ENCODE measurements at regions not wholly inside any gene's neighbourhood (a gene's known extent, or its start where the extent isn't known, plus 50 kb on each side); places are given as distances from the start of the nearest gene placed in this dataset.
"Not testable (repeated sequence)": the region's sequence is repeated elsewhere in the genome, so short reads cannot be mapped to it uniquely, and the experiment has no call there.

DNA sequence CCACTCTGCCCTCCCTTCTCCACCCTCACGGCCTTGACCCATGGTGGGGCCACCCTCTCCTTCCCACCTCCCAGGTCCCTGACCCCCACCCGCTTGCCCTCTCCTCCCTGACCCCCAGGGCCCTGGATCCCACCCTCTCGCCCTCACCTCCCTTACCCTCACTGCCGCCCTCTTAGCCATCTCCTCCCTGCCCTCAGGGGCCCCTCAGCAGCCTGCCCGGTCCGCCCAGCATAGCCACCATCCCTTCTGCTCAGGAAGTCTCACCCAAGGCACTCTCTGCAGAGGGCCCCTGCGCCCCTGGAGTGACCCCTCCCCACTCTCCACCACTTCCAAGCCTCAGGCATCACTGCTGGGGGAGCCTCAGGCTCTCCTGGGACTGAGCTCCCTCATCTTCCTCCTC lies 66.3 kb downstream of the MRPL36 start:
- DNase-seq (ENCODE audit: extremely low spot score, unreplicated experiment) = peak; percentile 70
- H3K36me3 Mint-ChIP-seq (ENCODE audit: unreplicated experiment) = no peaks in the 10 kb centered on the region
- no peak overlapping the region for H3K27ac Mint-ChIP-seq (ENCODE audit: unreplicated experiment)
- no peaks in the 10 kb centered on the region for H3K27me3 Mint-ChIP-seq (ENCODE audit: unreplicated experiment)
- no peaks in the 10 kb centered on the region for H3K4me1 Mint-ChIP-seq (ENCODE audit: unreplicated experiment)
- no peaks in the 10 kb centered on the region for H3K9me3 Mint-ChIP-seq (ENCODE audit: unreplicated experiment)
- TF ChIP-seq, protein P1, sequence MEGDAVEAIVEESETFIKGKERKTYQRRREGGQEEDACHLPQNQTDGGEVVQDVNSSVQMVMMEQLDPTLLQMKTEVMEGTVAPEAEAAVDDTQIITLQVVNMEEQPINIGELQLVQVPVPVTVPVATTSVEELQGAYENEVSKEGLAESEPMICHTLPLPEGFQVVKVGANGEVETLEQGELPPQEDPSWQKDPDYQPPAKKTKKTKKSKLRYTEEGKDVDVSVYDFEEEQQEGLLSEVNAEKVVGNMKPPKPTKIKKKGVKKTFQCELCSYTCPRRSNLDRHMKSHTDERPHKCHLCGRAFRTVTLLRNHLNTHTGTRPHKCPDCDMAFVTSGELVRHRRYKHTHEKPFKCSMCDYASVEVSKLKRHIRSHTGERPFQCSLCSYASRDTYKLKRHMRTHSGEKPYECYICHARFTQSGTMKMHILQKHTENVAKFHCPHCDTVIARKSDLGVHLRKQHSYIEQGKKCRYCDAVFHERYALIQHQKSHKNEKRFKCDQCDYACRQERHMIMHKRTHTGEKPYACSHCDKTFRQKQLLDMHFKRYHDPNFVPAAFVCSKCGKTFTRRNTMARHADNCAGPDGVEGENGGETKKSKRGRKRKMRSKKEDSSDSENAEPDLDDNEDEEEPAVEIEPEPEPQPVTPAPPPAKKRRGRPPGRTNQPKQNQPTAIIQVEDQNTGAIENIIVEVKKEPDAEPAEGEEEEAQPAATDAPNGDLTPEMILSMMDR (IDR thresholded peaks at IDR 0.05) = no peak
- H3K4me3 Mint-ChIP-seq (ENCODE audit: unreplicated experiment) = no peak overlapping the region

DNA sequence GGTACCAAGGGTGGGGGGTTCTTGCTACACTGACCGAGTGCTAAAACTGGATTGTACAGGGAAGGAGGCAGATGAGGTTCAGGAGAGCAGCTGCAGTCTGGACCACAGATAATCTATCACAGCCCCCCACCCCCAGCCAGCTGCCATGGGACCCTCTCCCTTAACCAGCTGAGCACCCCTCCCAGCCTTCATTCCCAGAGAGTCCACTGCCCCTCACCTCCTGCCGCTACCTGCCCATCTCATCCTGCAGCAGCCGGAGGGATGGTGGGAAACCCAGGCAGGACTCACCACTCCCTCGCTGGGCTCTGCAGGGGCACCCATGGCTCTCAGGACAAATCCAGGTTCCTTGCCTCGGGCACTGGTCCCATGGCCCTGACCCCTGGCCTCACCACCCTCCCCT lies 66.7 kb downstream of the MRPL36 start:
- H3K27ac Mint-ChIP-seq (ENCODE audit: unreplicated experiment) = no peak overlapping the region
- H3K9me3 Mint-ChIP-seq (ENCODE audit: unreplicated experiment) = no peaks in the 10 kb centered on the region
- TF ChIP-seq, protein P1 (IDR thresholded peaks at IDR 0.05) = no peak
- DNase-seq (ENCODE audit: extremely low spot score, unreplicated experiment) = no peak
- no peaks in the 10 kb centered on the region for H3K27me3 Mint-ChIP-seq (ENCODE audit: unreplicated experiment)
- H3K36me3 Mint-ChIP-seq (ENCODE audit: unreplicated experiment) = no peaks in the 10 kb centered on the region
- H3K4me1 Mint-ChIP-seq (ENCODE audit: unreplicated experiment) = no peaks in the 10 kb centered on the region
- H3K4me3 Mint-ChIP-seq (ENCODE audit: unreplicated experiment) = no peak overlapping the region

DNA sequence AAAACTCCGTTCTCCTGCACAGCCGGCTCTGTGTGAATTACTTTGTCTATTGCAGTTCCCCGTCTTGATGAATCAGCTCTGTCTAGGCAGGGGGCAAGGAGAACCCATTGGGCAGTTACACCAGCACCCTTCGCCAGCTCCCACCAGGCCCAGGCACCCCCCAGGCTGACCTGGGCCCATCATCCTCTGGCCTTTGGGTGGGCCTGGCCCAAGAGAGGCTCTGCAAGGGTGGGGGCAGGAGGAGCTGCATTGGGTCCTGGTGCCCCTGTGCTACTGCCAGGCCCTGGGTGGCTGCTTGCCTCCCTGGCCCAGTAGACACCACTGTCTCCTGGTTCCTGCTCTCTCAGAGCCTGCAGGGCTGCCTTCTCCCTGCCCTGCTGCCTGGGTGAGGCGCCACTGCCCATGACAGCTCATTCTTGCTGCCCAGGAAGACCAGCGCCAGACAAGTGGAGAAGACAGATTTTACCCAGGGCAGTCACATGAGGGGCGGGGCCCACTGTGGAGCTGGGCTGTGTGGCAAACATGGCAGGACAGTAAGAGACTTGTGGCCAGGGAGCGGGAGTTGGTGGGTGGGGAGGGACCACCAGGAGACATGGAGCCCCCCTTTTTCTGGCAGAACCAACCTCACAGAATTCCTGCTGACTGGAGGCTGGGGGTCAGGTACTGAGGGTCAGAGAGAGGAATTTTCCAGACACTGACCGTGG lies 67.2 kb downstream of the MRPL36 start:
- H3K36me3 Mint-ChIP-seq (ENCODE audit: unreplicated experiment) = no peaks in the 10 kb centered on the region
- H3K9me3 Mint-ChIP-seq (ENCODE audit: unreplicated experiment) = no peaks in the 10 kb centered on the region
- TF ChIP-seq, protein P1 (IDR thresholded peaks at IDR 0.05) = no peak
- no peak overlapping the region for H3K27ac Mint-ChIP-seq (ENCODE audit: unreplicated experiment)
- no peaks in the 10 kb centered on the region for H3K27me3 Mint-ChIP-seq (ENCODE audit: unreplicated experiment)
- no peaks in the 10 kb centered on the region for H3K4me1 Mint-ChIP-seq (ENCODE audit: unreplicated experiment)
- peak; percentile 80 for DNase-seq (ENCODE audit: extremely low spot score, unreplicated experiment)
- H3K4me3 Mint-ChIP-seq (ENCODE audit: unreplicated experiment) = no peak overlapping the region

DNA sequence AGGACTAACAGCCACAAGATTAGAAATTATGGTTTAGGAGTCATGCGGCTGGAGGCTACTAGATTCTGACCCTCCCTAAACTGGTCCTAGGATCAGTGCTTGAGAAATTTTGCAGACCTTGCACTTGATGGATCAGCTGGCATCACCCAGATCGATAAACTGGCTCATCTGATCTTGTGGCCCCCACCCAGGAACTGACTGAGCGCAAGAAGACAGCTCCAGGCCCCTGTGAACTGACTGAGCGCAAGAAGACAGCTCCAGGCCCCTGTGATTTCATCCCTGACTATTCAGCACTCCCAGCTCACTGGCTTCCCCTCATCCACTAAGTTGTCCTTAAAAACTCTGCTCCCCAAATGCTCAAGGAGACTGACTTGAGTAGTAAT lies 67.8 kb downstream of the MRPL36 start:
- not testable (repeated sequence) for DNase-seq (ENCODE audit: extremely low spot score, unreplicated experiment); H3K4me3 Mint-ChIP-seq (ENCODE audit: unreplicated experiment); H3K36me3 Mint-ChIP-seq (ENCODE audit: unreplicated experiment); H3K9me3 Mint-ChIP-seq (ENCODE audit: unreplicated experiment); H3K27ac Mint-ChIP-seq (ENCODE audit: unreplicated experiment); H3K4me1 Mint-ChIP-seq (ENCODE audit: unreplicated experiment); H3K27me3 Mint-ChIP-seq (ENCODE audit: unreplicated experiment)

DNA sequence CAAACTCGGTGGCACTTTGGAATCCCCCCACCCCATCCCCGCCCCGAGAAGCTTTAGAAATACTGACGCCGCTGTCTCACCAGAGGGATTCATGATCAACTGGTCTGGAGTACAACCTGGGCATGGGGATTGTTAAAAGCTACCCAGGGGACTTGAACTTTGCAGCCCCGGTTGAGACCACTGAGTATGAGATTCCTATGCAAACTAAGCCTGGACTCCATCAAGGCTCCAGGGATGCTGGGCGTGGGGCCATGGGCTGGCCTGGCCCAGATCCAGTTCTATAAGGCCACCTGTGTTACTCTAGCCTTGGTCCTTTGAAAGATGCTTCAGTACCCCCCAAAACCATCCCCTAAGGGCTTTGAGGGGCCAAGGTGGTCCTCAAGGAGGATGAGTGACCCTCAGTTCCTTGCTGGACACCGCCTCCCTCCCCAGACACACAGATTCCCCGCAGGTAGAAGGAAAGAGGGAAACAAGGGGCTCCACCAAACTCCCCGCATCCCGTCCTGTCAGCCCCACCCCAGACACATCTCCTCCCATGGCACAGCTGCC lies 68.5 kb downstream of the MRPL36 start:
- H3K36me3 Mint-ChIP-seq (ENCODE audit: unreplicated experiment) = no peaks in the 10 kb centered on the region
- peak; percentile 73 for DNase-seq (ENCODE audit: extremely low spot score, unreplicated experiment)

More for the DNA sequence above, 68.5 kb downstream of the MRPL36 start:
- H3K27me3 Mint-ChIP-seq (ENCODE audit: unreplicated experiment) = no peaks in the 10 kb centered on the region
- no peak overlapping the region for H3K4me3 Mint-ChIP-seq (ENCODE audit: unreplicated experiment)
- no peaks in the 10 kb centered on the region for H3K9me3 Mint-ChIP-seq (ENCODE audit: unreplicated experiment)
- TF ChIP-seq, protein P1 (IDR thresholded peaks at IDR 0.05) = no peak
- no peaks in the 10 kb centered on the region for H3K4me1 Mint-ChIP-seq (ENCODE audit: unreplicated experiment)
- no peak overlapping the region for H3K27ac Mint-ChIP-seq (ENCODE audit: unreplicated experiment)
